ENCODE measurements at regions not wholly inside any gene's neighbourhood (a gene's known extent, or its start where the extent isn't known, plus 50 kb on each side); places are given as distances from the start of the nearest gene placed in this dataset.

GRCh38 chr1:175817445-175817844 lies 74.0 kb upstream of the TNR start:
- no peak for TF ChIP-seq CTCF (IDR thresholded peaks at IDR 0.05; ENCODE audit: low read depth, low read length)
- no peak overlapping the region for H3K4me3 ChIP-seq (ENCODE audit: low read depth, low read length)
- in situ Hi-C loops (cut with HindIII; ENCODE audit: low sequenced_read_pairs), result no loop called here
- no peak for DNase-seq (ENCODE audit: low read depth, low spot score)

- no peak for TF ChIP-seq CTCF (IDR thresholded peaks at IDR 0.05; ENCODE audit: low read depth, low read length)
- no peak for DNase-seq (ENCODE audit: low read depth, low spot score)
- no peak overlapping the region for H3K4me3 ChIP-seq (ENCODE audit: low read depth, low read length)
- in situ Hi-C loops (cut with HindIII; ENCODE audit: low sequenced_read_pairs), result no loop called here
These were observed 71.5 kb upstream of the TNR start for GRCh38 chr1:175814885-175815284.

- no peak overlapping the region for H3K4me3 ChIP-seq (ENCODE audit: low read depth, low read length)
- TF ChIP-seq CTCF (IDR thresholded peaks at IDR 0.05; ENCODE audit: low read depth, low read length), result no peak
- in situ Hi-C loops (cut with HindIII; ENCODE audit: low sequenced_read_pairs), result no loop called here
- no peak for DNase-seq (ENCODE audit: low read depth, low spot score)
These were observed 69.5 kb upstream of the TNR start for GRCh38 chr1:175812936-175813335.

- H3K4me3 ChIP-seq (ENCODE audit: low read depth, low read length), result no peak overlapping the region
- no peak for TF ChIP-seq CTCF (IDR thresholded peaks at IDR 0.05; ENCODE audit: low read depth, low read length)
- in situ Hi-C loops (cut with HindIII; ENCODE audit: low sequenced_read_pairs), result no loop called here
- DNase-seq (ENCODE audit: low read depth, low spot score), result no peak
These were observed 66.9 kb upstream of the TNR start for GRCh38 chr1:175810305-175810704.

GRCh38 chr1:175808999-175809398 lies 65.6 kb upstream of the TNR start:
- no peak overlapping the region for H3K4me3 ChIP-seq (ENCODE audit: low read depth, low read length)
- no peak for DNase-seq (ENCODE audit: low read depth, low spot score)
- TF ChIP-seq CTCF (IDR thresholded peaks at IDR 0.05; ENCODE audit: low read depth, low read length), result no peak
- in situ Hi-C loops (cut with HindIII; ENCODE audit: low sequenced_read_pairs), result no loop called here

- in situ Hi-C loops (cut with HindIII; ENCODE audit: low sequenced_read_pairs), result no loop called here
- no peak overlapping the region for H3K4me3 ChIP-seq (ENCODE audit: low read depth, low read length)
- no peak for DNase-seq (ENCODE audit: low read depth, low spot score)
- no peak for TF ChIP-seq CTCF (IDR thresholded peaks at IDR 0.05; ENCODE audit: low read depth, low read length)
These were observed 65.2 kb upstream of the TNR start for GRCh38 chr1:175808573-175808972.

- no peak overlapping the region for H3K4me3 ChIP-seq (ENCODE audit: low read depth, low read length)
- no peak for DNase-seq (ENCODE audit: low read depth, low spot score)
- in situ Hi-C loops (cut with HindIII; ENCODE audit: low sequenced_read_pairs), result no loop called here
- no peak for TF ChIP-seq CTCF (IDR thresholded peaks at IDR 0.05; ENCODE audit: low read depth, low read length)
These were observed 61.2 kb upstream of the TNR start for GRCh38 chr1:175804561-175804960.
